GM18858 (cell line): ENCODE measurements at regions not wholly inside any gene's neighbourhood (a gene's known extent, or its start where the extent isn't known, plus 50 kb on each side); places are given as distances from the start of the nearest gene placed in this dataset.
"Not testable (repeated sequence)": the region's sequence is repeated elsewhere in the genome, so short reads cannot be mapped to it uniquely, and the experiment has no call there.

ENCODE experiments used
- ATAC-seq: cut with Tn5 transposase; IDR thresholded peaks from one replicate; pipeline ENCODE4 v1.9.1; 2021; ENCODE audit not compliant: unreplicated experiment

GRCh38 chr9:102032614-102033013 lies 294.2 kb upstream of the GRIN3A start:
- ATAC-seq: no peak

DNA sequence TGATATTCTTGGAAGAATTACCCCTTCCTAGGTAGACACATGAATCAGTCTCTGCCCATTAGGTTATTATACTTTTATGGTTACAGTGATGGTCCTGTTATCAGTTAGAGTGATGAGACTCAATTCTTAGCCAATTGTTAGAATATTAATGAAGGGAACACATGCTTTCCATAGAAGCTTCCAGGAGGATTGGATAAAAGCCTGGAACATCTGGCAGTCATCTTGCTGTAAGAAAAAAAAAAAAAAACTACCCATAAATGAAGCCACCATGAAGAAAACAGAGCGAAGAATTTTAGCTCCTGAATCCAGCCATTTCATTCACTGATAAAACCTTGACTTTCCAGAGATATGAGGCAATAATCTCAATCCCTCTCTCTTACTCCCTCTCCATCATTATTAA lies 262.5 kb upstream of the GRIN3A start:
- no peak for ATAC-seq

- ATAC-seq: no peak
These were observed 261.0 kb upstream of the GRIN3A start for GRCh38 chr9:101999441-101999840.

DNA sequence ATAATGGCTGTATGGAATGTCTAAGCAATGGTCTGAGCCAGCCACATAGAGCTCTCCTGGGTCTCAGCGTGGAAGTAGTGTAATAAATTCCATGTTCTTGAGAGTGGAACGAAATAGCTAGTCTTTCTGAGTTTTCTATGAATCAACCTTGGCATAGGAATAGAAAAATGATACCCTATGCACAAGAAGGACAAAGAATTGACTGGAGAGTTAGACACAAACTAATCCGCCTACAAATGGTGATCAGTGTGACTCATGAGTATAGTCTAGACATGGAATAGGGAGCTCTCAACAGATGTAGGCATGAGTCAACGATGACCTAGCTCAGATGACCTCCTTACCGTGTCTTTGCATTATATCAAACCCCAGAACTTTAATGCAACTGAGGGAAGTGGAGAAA lies 256.8 kb upstream of the GRIN3A start:
- ATAC-seq: no peak

DNA sequence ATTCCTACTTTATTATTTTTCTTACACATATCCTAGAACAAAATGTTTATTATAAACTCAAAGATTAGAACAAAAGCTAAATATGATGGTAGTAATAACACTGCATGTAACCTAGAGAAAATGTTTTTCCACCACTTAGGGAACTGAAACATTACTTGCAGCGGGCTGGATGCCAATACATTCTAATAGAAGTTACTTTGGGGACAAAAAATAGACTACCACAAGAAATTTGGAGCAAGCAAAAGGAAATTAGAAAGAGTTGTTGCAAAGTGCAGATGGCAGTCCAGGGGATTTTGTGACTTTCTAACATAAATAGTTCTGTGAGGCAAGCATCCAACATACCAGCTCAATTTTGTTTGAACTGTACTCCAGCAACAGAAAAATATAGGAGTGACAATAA lies 255.3 kb upstream of the GRIN3A start:
- no peak for ATAC-seq

- ATAC-seq: no peak
These were observed 253.5 kb upstream of the GRIN3A start for GRCh38 chr9:101991926-101992325.

DNA sequence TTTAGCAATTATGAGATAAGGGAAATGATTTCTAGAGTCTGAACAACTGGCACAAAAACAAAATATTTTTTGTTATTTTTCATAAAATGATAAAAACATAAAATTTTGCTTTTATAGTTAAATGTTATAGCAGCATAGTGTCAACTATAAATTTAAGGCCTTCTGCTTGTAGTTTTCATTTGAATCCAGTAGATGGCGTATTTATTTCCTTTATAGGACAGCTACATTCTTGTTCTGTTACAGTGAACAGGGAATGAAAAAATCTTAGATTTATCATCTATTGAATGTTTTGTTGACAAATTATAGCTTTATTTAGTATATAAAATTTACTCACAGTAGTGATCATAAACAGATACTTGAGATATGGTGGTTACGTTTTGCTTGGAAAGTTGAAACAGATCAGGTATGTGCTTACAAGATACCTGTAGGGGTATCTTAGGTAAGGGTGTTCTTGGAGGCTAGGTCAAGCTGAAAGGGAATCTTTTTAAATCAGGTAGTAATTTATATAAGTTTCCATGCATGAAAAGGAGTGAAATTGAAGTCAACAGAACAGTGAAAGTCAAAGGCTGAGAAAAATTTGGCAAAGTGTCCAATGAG lies 239.3 kb upstream of the GRIN3A start:
- peak; percentile 90 for ATAC-seq

DNA sequence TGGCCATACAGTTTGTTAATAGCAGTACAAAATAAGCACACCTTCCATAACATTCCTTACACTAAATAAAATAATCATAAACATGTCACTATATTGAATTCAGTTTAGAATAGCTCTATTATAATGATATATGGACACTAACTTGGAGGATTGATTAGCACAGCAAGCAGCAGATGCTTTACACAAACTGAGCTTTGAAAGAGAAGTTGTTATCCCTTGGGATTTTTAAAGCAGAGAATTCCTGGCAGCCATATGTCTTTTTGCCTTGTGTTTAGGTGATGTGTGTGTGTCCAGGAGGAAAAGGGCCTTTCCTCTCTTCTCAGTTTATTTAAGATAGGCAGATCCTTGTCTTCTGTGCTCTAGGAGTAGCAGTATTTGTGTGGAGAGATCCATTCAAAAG lies 232.2 kb upstream of the GRIN3A start:
- no peak for ATAC-seq

DNA sequence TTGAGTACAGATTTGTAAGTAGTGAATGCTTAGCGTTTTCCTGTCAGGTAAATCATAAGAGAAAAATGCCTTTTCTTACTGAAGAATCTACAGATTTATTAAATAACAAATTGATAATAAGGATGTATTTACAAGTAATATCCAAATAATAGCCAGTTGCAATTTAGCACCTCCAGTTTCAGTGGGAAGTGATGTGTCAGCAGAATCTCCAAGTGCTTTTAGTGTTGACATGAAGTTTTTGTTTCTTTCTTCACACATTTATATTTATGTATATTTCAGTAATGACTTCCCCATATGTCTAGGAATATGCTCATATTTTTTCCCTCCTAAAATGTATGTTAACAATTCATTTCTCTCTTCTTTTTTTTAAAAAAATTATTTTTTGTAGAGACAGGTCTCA lies 229.9 kb upstream of the GRIN3A start:
- ATAC-seq: no peak

- ATAC-seq: no peak
These were observed 228.2 kb upstream of the GRIN3A start for GRCh38 chr9:101966691-101967090.

- no peak for ATAC-seq
These were observed 219.3 kb upstream of the GRIN3A start for GRCh38 chr9:101957705-101958104.

DNA sequence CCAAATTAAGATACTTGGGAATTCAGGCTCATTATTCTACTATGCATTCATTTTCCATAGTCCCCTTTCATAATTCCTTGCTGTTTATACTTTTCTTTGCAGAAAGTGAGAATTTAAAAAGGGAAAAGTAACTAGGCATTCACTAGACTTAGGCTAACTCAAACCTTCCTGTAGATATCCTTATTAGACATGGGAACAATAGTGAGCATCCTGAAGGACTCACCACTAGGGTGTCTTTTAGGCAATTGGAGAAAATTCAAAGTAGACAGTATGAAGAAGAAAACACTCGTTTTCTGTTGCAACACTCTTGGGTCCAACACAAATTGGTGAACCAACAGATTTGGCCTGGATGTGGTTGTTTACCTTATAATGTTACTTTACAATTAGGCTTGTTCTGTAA lies 213.2 kb upstream of the GRIN3A start:
- ATAC-seq: no peak

- no peak for ATAC-seq
These were observed 193.3 kb upstream of the GRIN3A start for GRCh38 chr9:101931756-101932155.

DNA sequence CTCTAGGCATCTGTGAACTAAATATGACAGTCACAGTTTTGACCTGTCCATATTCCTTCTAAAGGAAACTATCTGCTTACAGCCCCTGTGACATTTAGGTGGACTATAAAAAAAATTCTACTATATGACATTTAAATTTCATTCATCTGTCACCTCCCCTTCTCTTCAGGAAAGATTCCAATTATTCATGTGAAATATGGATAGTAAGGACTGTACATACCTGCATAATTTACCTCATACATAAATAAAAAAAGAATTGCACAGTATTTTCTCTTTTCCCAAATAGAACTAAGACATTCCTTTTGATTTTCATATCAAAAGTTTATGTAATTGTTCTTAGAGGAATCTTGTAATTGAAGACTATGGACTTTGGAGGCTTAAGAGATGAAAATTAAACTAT lies 192.3 kb upstream of the GRIN3A start:
- ATAC-seq: no peak

GRCh38 chr9:101925498-101925897 lies 187.1 kb upstream of the GRIN3A start:
- no peak for ATAC-seq

DNA sequence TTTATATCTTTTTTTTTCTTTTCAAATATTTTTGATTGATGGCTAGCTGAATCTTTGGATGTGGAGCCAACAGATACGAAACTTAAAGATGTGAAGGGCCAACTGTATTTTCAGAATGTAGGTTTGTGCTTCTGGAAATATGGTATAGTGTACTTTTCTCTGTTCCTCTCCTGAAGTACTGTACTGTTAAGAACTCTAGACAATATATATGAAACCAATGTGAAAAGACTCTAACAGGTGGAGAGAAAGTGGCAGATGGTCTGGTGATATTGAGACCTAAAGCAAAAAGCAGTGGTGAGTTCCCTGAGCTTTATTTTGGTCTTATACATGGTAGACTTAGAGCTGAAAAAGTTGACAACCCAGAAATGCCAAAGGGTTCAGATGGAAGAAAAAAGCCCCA lies 185.0 kb upstream of the GRIN3A start:
- no peak for ATAC-seq

DNA sequence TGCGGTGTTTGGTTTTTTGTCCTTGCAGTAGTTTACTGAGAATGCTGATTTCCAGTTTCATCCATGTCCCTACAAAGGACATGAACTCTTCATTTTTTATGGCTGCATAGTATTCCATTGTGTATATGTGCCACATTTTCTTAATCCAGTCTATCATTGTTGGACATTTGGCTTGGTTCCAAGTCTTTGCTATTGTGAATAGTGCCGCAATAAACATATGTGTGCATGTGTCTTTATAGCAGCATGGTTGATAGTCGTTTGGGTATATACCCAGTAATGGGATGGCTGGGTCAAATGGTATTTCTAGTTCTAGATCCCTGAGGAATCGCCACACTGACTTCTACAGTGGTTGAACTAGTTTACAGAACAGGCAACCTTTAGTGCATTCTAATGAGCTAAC lies 178.5 kb upstream of the GRIN3A start:
- ATAC-seq: not testable (repeated sequence)

DNA sequence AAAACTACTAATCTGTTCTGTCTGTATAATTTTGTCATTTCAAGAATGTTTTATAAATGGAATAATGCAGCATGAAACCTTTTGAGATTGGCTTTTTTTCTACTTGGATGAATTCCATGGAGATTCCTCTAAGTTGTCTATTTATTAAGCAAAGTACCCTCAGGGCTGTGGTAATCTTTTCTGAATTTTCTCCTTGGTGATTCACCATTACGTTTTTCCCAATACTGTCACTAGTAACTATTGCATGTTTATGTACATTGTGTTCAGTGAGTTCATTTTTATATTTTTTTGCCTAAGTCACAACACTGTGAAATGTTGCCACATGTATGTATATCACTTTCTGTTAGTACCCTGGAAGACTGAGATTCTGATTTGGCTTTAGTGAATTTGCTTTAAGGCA lies 177.0 kb upstream of the GRIN3A start:
- ATAC-seq: no peak

DNA sequence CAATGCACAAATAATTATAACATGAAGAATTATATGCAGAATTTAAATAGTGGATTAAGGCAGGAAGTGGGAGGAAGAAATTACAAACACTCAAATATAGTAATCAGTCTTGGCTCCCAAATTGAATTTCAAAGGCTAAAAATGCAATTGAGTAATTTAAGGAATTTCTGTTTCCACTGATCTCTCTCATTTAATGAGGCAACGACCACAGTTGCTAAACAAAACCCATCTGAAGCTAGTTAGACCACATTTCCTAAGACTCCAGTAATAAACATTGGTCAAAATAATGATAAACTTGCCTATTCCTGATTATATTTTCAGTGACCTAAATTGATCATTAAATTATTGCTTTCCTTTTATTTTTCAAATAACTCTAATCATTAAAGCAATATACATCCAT lies 174.3 kb upstream of the GRIN3A start:
- ATAC-seq: no peak

- ATAC-seq: no peak
These were observed 169.0 kb upstream of the GRIN3A start for GRCh38 chr9:101907466-101907865.

GRCh38 chr9:101904845-101905244 lies 166.4 kb upstream of the GRIN3A start:
- no peak for ATAC-seq

GRCh38 chr9:101902051-101902450 lies 163.6 kb upstream of the GRIN3A start:
- no peak for ATAC-seq

GRCh38 chr9:101897196-101897595 lies 158.7 kb upstream of the GRIN3A start:
- no peak for ATAC-seq
